HG02884 (cell line): ENCODE measurements at regions not wholly inside any gene's neighbourhood (a gene's known extent, or its start where the extent isn't known, plus 50 kb on each side); places are given as distances from the start of the nearest gene placed in this dataset.

Experiments
- ATAC-seq: cut with Tn5 transposase; IDR thresholded peaks from one replicate; pipeline ENCODE4 v1.9.1; 2021; ENCODE audit warnings: mild to moderate bottlenecking, moderate library complexity; ENCODE audit not compliant: unreplicated experiment

DNA sequence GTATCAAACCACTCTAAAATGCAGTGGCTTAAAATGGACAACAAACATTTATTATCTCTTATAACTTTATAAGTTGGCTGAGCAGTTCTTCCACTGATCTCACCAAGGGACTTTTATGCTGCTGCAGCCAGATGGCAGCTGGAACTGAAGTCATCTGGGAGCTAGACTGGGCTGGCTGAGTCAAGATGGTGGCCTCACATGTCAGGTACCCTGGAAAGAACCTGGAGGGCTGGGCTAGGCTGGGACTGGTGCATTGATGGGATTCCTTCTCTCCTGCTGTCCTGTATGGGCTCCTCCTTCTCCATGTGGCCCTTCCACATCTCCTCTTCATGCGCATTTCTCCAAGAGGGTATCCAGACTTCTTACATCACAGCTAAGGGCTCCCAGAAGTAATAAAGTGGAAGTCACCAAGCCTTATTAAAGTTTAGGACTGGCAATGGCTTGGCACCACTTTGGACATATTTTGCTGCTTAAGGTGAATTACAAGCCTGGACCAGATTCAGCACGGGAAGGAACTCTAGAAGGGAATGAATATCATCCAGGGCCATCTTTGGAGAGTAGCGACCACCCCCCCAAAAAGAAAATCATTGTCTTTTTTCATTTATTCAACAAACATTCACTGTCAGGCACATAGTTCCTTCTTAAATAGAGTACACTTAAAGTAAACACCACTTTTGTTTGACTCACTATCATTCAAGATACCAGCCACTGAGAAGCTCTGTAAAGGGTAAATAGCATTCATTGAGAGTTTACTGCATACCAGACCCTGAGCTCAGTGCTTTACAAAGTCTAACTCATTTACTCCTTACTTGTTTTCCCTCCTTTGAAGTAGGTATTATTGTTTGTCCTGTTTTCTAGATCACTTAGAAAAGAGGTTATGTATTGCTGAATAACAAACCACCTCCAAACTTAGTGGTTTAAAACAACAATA, 138.0 kb downstream of the ZFP36L2 start:
- no peak for ATAC-seq

DNA sequence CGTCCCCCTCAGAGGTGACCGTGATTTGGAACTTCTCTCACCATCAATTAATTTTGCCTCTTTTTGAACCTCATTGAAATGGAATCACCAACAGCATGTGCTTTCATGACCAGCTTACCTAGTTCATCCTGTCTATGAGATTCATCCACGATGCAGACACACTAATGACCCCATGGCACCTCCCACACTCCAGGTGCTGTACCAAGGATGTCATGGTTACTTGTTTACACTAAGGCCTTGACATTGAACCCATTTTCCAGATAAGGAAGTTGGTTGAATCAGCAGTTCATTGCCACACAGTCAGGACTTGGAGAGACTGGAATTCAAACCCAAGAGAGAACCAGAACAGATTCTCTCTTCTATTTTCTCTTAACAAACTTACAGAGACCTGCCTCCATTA, 139.0 kb downstream of the ZFP36L2 start:
- no peak for ATAC-seq

DNA sequence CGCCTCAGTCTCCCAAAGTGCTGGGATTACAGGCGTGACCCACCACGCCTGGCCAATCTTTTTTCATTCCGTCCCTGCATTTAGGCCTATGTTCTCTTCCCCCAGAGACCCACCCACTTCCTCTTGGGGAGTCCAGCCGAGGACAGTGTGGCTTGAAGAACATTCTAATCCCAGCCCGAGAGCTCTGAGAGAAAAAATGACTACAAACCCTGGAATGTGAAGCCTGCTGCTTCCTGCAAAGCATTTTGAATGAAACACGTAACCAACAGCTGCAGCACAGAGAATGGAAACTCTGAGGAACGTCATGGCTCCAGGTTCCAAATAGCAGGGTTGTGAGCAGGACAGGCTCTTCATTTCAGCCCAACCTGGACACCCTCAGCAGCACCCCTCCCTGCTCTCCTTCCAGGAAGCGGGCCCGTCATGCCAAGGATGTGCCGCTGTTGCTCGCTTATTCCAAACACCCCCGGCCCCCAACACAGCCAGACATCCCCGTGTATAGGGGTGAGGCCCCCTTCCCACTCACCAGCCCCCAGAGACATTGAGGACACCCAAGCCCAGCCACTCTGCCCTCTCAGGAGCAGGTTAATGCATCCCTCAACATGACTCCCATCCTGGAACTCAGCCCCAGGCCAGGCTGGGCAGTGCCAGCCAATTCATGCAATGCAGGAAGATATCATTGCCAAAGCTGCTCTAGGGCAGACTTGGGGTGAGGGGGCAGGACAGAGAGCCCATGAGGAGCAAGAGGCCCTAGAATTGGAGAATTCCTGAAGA, 139.8 kb downstream of the ZFP36L2 start:
- ATAC-seq, result no peak

DNA sequence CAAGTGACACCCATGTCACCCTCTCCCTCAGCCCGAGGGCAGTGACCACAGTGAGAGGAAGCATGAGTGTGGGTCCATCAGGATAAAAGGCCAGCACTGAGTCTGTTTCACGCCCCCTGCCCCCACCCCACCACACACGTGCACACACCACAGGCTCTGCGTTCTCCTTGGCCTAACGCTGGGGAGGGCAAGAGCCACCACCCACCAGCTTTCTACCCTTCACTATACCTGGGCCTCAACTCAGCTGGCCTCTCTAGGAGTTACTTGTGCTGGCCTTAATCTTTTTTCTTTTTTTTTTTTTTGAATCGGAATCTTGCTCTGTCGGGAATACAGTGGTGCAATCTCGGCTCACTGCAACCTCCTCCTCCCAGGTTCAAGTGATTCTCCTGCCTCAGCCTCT, 140.5 kb downstream of the ZFP36L2 start:
- ATAC-seq, result no peak

DNA sequence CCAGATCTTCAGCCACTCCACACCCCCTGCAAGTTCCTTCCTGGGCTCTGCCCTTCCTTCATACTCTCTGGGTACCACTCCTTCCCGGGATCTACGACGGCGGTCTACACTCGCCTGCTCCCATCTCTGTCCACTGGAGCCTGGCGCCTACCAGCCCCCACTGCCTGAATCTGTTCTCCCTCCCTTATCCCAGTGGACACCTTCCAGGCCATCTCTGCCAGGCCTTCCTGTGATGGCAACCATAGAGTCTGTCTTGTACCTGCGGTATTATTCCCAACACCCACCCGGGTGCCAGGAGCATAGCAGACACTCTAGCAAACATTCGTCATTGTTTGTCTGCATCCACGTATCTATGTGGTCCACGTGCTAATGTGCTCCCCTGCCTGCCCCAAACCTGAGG, 140.9 kb downstream of the ZFP36L2 start:
- ATAC-seq, result no peak

DNA sequence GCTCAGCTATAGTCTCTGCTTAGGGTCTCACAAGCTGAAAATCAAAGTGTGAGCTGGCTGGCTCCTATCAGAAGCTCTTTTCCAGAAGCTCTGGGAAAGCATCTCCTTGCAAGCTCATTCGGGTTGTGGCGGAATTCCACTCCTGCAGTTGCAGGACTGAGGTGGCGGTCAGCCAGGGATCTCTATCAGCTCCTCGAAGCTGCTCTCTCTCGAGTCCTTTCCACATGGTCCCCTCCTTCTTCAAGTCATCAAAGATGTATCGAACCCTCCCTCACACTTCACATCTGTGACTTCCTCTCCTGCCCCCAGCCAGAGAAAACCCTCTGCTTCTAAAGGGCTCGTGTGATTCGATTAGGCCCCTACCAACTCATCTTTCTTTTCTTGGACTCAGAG, 141.7 kb downstream of the ZFP36L2 start:
- ATAC-seq, result no peak

DNA sequence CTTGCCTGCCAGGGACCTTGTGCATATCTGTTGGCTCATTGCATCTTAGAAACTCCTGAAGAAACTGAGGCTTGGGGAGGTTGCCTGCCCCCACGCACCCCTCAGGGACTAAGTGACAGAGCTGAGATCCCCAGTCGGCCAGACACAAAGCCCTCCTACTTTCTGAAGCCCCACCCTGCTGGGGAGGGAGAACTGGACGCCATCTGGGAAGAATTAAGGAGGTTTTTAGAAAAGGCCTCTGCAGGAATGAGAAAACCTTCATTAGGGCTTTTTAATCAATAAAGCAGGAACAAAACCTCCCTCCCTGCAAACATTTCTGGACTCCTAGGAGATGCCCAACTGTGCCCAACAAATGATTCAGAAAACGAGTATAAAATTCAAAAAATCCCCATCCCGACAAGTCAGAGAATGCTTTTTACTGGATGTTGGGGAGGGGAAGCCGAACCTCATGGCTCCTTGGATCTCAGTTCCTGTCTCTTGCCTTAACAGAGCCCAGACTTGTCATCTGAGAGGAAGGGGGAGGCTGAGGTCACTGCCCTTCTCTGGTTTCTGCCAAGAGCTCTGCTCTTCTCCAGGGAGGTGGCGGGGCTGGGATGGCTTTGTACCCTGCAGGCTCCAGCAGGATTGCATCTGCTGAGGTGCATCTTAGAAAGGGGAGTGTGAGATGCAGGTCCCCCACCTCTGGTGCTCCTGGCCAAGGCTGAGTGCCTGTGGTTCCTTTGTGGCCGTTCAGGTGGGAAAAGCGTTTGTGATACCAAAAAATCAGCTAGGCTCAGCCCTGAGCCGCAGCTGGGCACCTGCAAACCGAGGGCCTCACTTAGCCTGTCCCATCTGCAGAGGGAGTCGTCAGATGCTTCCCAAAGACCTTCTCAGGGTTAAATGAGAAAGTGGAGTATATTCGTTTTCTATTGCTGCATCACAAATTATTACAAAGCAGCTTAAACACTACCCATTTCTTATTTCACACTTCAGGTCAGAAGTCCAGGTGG, 142.4 kb downstream of the ZFP36L2 start:
- ATAC-seq, result no peak

DNA sequence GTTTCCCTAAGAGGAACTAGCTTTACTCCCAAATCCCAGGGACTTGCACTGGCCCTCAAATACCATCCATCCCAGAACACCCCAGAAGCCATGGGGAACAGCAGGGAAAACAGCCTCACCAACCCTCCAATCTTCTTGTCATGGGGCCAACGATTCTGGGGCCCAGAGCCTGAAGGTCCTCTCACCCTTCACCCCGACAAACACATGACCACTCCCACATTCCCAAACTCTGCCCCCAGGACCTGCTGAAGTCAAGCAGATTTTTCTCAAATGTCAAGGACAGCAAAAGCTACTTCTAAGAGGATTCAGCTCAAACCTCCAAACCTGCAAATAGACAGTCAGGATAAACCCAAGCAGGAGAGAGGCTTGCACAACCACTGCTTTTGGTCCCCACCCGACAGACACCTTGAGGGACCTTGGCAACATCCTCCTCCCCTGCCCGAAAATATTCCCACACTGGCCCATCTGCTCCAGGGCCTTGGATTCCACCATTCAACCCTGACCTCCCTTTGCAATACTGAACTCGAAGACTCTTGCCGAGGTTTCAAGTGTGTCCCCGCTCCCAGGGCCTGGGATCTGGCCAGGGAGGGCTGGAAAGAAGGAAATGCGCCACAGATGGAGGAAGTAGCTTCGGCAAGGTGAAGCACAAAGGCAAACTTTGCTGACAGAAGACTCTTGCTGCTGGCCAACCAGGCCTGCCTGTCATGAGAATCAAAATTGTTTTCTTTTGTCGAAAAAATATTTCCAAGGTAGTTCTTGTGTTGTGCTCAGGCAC, 143.3 kb downstream of the ZFP36L2 start:
- ATAC-seq, result no peak

DNA sequence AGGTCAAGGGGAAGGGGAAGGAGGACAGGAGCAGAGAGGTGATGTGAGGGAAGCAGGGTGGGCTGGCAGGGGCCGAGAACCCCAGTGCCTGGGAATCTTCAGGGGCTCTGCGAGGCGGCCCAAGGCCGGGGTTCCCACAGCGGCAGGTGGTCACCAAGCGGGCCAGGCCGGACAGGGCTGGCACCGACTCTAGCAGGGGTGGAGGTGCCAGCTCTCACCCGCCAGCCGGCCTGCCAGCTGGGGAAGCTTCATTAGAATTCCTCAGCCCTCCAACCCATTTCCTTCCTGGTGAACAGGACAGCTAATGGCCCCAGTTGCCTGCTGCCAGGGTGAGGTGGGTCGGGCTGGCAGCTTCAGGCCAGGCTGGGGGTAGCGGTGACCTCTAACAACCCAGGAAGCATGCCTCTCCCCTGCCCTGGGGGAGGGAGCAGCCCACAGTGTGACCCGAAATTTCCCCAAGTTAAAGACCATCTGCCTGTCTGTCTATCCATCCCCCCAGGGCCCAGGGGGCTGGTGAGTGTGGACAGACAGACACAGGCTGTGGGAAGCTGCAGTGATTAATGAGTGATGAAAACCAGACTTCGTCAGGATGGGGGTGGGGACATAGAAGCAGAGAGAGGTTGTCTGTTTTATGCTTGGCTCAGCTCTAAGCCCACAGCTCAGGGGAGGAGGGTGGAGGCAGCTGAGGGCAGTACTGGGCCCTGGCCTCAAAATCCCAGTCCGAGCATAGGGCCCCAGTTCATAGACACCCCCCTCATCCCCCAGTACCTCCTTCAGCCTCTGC, 144.1 kb downstream of the ZFP36L2 start:
- ATAC-seq, result no peak

DNA sequence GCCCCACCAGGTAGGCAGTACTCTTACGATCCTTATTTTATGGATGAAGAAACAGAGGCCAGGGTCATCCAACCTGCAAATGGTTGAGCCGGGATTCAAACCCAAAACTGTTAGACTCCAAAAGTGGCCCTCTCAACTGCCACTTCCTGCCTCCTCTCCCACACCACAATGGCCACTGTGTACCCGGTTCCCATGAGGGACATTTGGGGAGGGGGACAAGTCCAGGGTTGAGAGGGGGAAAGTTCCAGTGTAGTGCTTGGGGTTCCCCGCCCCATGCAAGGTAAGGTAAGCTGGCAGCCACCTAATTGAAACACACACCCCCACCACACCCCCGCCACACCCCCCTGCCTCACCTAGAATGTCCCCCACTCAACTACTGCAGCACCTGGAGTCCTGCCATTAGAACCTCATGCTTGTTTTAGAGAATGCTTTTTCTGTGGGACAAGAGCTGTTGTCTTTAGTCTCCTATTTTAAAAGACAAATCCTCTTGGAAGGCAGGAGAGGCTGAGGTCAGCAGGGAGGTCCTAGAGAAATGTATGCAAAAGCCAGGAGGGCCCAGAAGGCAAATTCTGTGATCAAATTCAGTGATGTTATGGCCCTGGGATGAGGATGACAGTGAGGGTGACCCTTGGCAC, 145.2 kb downstream of the ZFP36L2 start:
- no peak for ATAC-seq

DNA sequence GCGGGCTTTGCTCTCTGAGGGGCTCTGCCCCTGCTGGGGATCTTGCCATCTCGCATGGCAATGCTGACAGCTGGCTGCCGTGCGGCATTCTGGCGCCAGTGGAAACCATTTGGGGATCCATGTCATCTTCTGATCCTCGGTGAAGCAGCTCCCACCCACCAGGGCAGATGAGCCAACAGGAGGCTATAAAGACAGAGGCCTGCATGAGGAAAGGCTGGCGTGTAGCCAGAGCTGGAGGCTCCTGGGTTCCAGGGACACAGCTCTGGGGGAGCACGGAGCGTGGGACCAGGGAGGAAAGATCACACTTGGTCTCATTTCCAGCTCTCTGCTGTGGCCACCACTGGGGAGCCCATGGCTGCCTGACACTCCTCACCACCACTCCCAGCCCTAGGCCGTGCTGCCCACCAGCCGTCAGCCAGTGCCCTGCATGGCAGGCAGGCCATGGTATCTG, 145.8 kb downstream of the ZFP36L2 start:
- no peak for ATAC-seq

DNA sequence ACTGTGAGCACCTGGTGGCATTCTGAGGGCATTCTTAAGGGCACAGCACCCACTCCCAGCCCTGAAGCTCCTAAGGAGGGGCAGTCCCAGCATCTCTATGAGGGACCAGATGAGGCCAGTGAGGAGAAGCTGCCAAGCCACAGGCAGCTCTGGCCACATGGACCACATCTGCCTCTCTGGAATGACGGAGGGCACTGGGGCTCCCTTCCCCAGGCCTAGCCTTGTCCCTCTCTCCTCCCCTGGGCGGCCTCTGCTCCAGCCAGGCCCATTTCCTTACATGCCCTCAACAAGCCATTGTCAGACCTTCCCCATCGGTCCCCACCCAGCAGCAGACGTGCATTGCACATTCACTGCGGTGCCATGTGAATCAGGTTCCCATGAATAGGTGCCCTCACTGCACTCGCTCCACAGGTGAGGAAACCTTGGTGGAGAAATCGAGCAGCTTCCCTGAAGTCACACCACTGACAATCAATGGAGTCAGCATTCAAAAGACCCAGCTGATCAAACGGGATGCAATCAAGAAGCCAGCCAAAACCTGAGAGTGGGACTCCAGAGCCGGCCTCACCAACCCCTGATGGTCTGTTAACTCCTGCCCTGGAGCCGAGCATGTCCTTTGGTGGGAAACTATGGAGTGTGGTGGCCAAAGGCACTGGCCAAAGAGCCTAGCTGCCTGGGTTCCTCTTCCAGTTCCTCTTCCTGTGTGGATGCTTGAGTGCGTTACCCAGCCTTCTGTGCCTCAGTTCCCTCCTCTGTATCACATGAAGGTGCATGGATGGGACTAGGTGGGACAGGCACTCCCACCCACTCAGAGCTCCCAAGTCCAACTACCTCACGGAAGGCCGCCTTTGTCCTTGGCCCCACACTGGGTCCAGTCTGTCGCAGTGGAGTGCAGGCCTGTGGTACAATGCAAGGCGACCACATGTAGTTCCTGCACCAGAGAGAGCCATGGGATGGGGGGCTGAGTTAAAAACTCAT, 147.3 kb downstream of the ZFP36L2 start:
- ATAC-seq, result no peak

DNA sequence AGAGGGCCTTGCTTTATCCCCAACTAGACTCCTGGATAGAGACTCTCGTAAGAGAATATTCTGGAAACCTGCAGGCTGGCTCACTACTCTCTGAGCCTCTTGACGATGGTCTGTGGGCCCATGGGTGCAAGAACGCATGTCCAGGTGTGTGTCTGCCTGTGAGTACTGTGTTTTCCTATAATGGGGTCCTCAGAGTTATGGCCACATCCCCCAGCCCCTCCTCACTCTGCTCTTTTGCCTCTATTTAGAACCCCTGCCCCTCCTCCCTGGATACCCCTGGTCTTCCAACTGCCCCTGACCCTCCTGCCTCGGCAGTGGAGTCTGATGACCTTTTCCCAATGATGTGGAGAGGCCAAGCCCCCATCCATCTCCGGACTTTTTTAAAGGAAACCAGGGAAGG, 148.1 kb downstream of the ZFP36L2 start:
- ATAC-seq, result no peak

DNA sequence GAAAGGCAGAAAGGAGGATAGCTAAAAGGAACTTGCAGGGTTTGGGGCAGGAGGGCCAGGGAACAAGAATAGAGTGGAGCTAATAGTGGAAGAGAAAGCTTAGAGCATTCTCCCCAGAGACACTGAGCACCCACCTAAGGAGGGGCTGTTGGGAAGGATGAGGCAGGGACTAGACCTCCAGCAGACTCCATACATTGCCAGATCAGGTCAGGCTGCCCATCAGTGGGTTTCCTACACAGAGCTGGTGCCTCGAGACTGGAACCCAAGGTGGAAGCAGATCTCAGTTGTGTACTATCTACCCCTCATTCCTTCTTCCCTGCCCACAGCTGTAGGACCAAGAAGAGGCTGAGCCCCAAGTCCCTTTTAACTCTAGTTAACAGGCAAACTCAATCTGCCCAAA, 148.5 kb downstream of the ZFP36L2 start:
- ATAC-seq, result no peak

DNA sequence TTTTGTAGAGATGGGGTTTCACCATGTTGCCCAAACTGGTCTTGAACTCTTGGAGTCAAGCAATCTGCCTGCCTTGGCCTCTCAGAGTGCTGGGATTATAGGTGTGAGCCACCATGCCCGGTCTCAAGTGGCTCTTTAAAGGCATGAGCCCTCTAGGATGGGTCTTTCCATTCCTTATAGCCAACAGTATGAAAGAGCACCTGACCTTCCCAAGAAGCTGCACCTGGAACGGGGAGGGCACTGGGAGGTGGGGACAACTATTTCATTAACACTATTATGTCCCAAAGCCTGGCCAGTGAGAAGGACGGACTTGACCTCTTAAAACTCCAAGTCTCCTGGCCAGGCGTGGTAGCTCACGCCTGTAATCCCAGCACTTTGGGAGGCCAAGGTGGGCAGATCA, 149.7 kb downstream of the ZFP36L2 start:
- ATAC-seq, result no peak

DNA sequence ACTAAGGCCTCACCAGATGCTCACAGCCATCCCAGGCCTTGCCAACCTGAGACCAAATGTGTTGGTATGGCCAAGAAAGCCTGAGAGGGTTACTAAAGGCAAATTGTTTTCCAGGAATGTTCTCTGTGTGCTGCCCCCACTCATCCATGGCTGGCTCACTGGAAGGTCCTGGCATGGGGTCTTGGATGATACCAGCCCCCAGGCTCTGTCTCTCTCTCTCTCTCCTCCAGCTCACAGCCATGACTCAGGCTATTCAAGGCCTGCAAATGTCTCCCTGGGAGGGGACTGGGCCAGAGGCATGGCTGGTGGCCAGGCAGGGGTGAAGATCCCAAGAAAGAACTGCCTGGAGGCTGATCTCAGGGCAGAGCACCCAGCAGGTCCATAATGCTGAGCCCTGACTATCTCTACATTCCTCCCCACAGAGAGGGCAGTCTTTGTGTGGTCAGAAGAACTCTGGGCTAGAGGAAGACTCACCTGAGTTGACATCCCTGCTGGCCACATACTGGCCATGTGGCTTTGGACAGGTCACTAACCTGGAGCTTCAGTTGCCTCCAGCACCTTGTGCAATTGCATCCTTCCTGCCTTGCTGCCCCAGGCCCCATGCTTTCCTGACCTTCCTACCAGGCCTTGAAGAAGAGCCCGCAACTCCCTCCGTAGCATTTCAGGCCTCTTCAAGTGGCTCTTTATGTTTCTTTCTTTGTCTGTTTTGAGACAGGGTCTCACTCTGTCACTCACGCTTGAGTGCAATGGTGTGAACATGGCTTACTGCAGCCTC, 150.4 kb downstream of the ZFP36L2 start:
- no peak for ATAC-seq

DNA sequence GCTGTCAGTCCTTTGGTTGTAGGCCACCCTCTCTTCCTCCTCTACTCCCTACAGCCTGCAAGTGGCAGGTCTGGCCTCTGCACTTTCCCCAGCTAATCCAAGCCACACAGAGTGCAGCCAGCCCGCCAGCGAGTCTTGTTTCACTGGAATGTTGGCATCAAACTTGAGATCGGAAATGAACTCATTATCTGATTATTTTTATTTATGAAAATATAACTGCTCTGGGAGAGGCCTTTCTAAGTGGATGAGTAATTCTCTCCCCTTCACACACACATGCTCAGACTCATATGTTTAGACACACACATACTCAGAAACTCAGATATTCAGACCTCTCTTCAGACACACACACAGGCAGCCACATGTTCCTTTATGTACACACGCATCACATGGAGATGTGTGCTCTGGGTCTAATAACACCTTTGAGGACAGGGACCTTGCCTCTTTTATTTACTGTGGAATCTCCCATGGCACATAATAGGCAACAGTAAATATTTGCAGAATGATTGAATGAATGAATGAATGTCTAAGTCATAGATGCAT, 151.3 kb downstream of the ZFP36L2 start:
- no peak for ATAC-seq
